WTC11 (cell line): ENCODE measurements at regions not wholly inside any gene's neighbourhood (a gene's known extent, or its start where the extent isn't known, plus 50 kb on each side); places are given as distances from the start of the nearest gene placed in this dataset.
A peak's percentile ranks its signal among the peaks of the same experiment; 100 is the strongest.

Source experiments
- ATAC-seq: fragments of 200-7000 bp; cut with Tn5 transposase; 2 replicates; pipeline ENCODE4 v1.10.0; 2021; ENCODE audit warnings: mild to moderate bottlenecking, moderate library complexity
- CTCF ChIA-PET: fragments of 300-600 bp; sonication (Branson Sonifier 250); formaldehyde crosslinking; loops from one replicate; lab custom pipeline; 2021; ENCODE audit warnings: antibody characterized with exemption; lab: Charles Lee
- POLR2A ChIA-PET: fragments of 350-600 bp; sonication (Branson Sonifier 250); formaldehyde crosslinking; loops from one replicate; lab custom pipeline; 2021; ENCODE audit warnings: antibody characterized with exemption; lab: Charles Lee
- DNase-seq: peaks from one replicate; pipeline ENCODE4 v3.0.0; 2021; ENCODE audit warnings: low spot score
- H3K27ac Mint-ChIP-seq: 2 replicates; pipeline ENCODE4 v1.8.0; 2021; ENCODE audit warnings: mixed read lengths
- H3K27me3 Mint-ChIP-seq: 2 replicates; pipeline ENCODE4 v1.8.0; 2021; ENCODE audit warnings: low read depth, mild to moderate bottlenecking, moderate library complexity, mixed read lengths
- H3K36me3 Mint-ChIP-seq: 2 replicates; pipeline ENCODE4 v1.8.0; 2021; ENCODE audit warnings: mixed read lengths
- H3K4me1 Mint-ChIP-seq: 2 replicates; pipeline ENCODE4 v1.8.0; 2022; ENCODE audit warnings: mixed read lengths
- H3K4me3 Mint-ChIP-seq: 2 replicates; pipeline ENCODE4 v1.8.0; 2021; ENCODE audit warnings: mild to moderate bottlenecking, moderate library complexity, mixed read lengths
- H3K9me3 Mint-ChIP-seq: 2 replicates; pipeline ENCODE4 v1.8.0; 2021; ENCODE audit warnings: mixed read lengths
- ATF1 ChIP-seq: sonication (generic); formaldehyde crosslinking; IDR thresholded peaks from 2 replicates; pipeline ENCODE4 v1.8.1; 2023; ENCODE audit warnings: mild to moderate bottlenecking, moderate library complexity, missing genetic modification reagents
- CREM ChIP-seq: sonication (generic); formaldehyde crosslinking; IDR thresholded peaks from 2 replicates; pipeline ENCODE4 v1.8.1; 2022; ENCODE audit warnings: mild to moderate bottlenecking, missing genetic modification reagents, moderate library complexity
- ELF4 ChIP-seq: sonication (generic); formaldehyde crosslinking; IDR thresholded peaks from 2 replicates; pipeline ENCODE4 v1.8.1; 2022; ENCODE audit warnings: low read depth, mild to moderate bottlenecking, moderate library complexity, missing genetic modification reagents
- FOXK1 ChIP-seq: sonication (generic); formaldehyde crosslinking; IDR thresholded peaks from 2 replicates; pipeline ENCODE4 v1.8.0; 2022; ENCODE audit warnings: mild to moderate bottlenecking, moderate library complexity, missing genetic modification reagents
- MLX ChIP-seq: sonication (generic); formaldehyde crosslinking; IDR thresholded peaks from 2 replicates; pipeline ENCODE4 v1.8.1; 2023; ENCODE audit warnings: mild to moderate bottlenecking, missing genetic modification reagents, moderate library complexity
- NFYB ChIP-seq: sonication (generic); formaldehyde crosslinking; conservative IDR thresholded peaks from 2 replicates; pipeline ENCODE4 v1.8.0; 2022; ENCODE audit warnings: low read depth, missing genetic modification reagents
- NR3C1 ChIP-seq: sonication (generic); formaldehyde crosslinking; conservative IDR thresholded peaks from 2 replicates; pipeline ENCODE4 v1.8.1; 2023; ENCODE audit warnings: low read depth, mild to moderate bottlenecking, missing genetic modification reagents
- PREB ChIP-seq: sonication (generic); formaldehyde crosslinking; IDR thresholded peaks from 2 replicates; pipeline ENCODE4 v1.8.1; 2022; ENCODE audit warnings: mild to moderate bottlenecking, missing genetic modification reagents, moderate library complexity, borderline replicate concordance
- PRRX2 ChIP-seq: fragments of 250-450 bp; sonication (Bioruptor Pico); IDR thresholded peaks from 2 replicates; pipeline ENCODE4 v1.8.0; 2021; ENCODE audit warnings: mild to moderate bottlenecking
- TCF7 ChIP-seq: sonication (generic); formaldehyde crosslinking; IDR thresholded peaks from 2 replicates; pipeline ENCODE4 v1.8.0; 2022; ENCODE audit warnings: mild to moderate bottlenecking, low read depth, missing genetic modification reagents, moderate library complexity
- TEAD4 ChIP-seq: sonication (generic); formaldehyde crosslinking; IDR thresholded peaks from 2 replicates; pipeline ENCODE4 v1.8.0; 2022; ENCODE audit warnings: mild to moderate bottlenecking, missing genetic modification reagents
- USF2 ChIP-seq: sonication (generic); formaldehyde crosslinking; IDR thresholded peaks from 2 replicates; pipeline ENCODE4 v1.8.1; 2023; ENCODE audit warnings: mild to moderate bottlenecking, missing genetic modification reagents, moderate library complexity
- ZMAT4 ChIP-seq: fragments of 250-450 bp; sonication (Bioruptor Pico); IDR thresholded peaks from 2 replicates; pipeline ENCODE4 v1.9.0; 2021; ENCODE audit warnings: mild to moderate bottlenecking
- ZNF232 ChIP-seq: sonication (generic); formaldehyde crosslinking; IDR thresholded peaks from 2 replicates; pipeline ENCODE4 v1.8.0; 2022; ENCODE audit warnings: mild to moderate bottlenecking, missing genetic modification reagents
- ZNF263 ChIP-seq: sonication (generic); formaldehyde crosslinking; IDR thresholded peaks from 2 replicates; pipeline ENCODE4 v1.8.1; 2022; ENCODE audit warnings: low read depth, mild to moderate bottlenecking, moderate library complexity, missing genetic modification reagents
- ZNF416 ChIP-seq: fragments of 250-450 bp; sonication (Bioruptor Pico); IDR thresholded peaks from 2 replicates; pipeline ENCODE4 v1.9.0; 2021; ENCODE audit warnings: mild to moderate bottlenecking, inconsistent platforms
- ZNF671 ChIP-seq: fragments of 250-450 bp; sonication (Bioruptor Pico); IDR thresholded peaks from 2 replicates; pipeline ENCODE4 v1.8.0; 2021; ENCODE audit warnings: mild to moderate bottlenecking
- TF ChIP-seq, protein P1 (sequence below): sonication (generic); formaldehyde crosslinking; conservative IDR thresholded peaks from 2 replicates; pipeline ENCODE4 v1.8.1; 2023; ENCODE audit warnings: mild to moderate bottlenecking, low read depth, missing genetic modification reagents, moderate library complexity
- TF ChIP-seq, protein P2 (sequence below): fragments of 250-450 bp; sonication (Bioruptor Pico); conservative IDR thresholded peaks from 2 replicates; pipeline ENCODE4 v1.9.0; 2021; ENCODE audit warnings: mild to moderate bottlenecking
- TF ChIP-seq, protein P3 (sequence below): sonication (generic); formaldehyde crosslinking; IDR thresholded peaks from 2 replicates; pipeline ENCODE4 v1.8.0; 2022; ENCODE audit warnings: mild to moderate bottlenecking, missing genetic modification reagents

GRCh38 chr13:50261130-50261901, 246.1 kb downstream of the KCNRG start:
- CTCF ChIA-PET, result no interaction called here
- ATAC-seq, result no peak
- peaks cover 14% of the 10 kb centered on the region for H3K4me1 Mint-ChIP-seq

DNA sequence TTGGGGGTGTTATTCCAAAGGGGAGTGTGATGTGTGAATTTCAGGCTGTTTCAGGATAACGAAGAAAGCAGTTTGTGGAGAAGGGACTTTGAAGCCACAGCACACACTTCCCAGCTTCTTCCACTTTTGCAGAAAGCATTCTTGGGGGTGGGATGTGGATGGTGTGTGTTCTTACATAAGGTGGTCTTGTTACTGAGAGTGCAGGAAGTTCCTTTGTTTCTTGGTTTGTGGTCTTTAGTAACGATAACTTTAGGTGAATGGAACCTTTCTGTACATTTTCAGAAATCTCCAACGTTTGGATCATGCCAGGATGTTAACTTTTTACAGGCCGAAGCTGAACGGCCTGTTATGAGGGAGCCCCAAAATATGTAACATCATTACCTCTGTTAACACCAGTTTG, 251.8 kb downstream of the KCNRG start:
- CTCF ChIA-PET, result no interaction called here
- no peak for ATAC-seq
- POLR2A ChIA-PET, result no interaction called here
- DNase-seq, result no peak
- Mint-ChIP-seq H3K36me3 (no peaks in the 10 kb centered on the region), H3K4me3 (no peak overlapping the region)
- TF ChIP-seq ZNF263 (no peak), CREM (no peak), PRRX2 (CRISPR knock-in tag) (no peak), TCF7 (no peak), ZNF671 (CRISPR knock-in tag) (no peak), PREB (CRISPR knock-in tag) (no peak), NFYB (CRISPR knock-in tag) (no peak), TEAD4 (no peak), NR3C1 (CRISPR knock-in tag) (no peak), ZMAT4 (CRISPR knock-in tag) (no peak), ELF4 (CRISPR knock-in tag) (no peak), ZNF416 (CRISPR knock-in tag) (no peak), ZNF232 (no peak)
- TF ChIP-seq, protein P1, sequence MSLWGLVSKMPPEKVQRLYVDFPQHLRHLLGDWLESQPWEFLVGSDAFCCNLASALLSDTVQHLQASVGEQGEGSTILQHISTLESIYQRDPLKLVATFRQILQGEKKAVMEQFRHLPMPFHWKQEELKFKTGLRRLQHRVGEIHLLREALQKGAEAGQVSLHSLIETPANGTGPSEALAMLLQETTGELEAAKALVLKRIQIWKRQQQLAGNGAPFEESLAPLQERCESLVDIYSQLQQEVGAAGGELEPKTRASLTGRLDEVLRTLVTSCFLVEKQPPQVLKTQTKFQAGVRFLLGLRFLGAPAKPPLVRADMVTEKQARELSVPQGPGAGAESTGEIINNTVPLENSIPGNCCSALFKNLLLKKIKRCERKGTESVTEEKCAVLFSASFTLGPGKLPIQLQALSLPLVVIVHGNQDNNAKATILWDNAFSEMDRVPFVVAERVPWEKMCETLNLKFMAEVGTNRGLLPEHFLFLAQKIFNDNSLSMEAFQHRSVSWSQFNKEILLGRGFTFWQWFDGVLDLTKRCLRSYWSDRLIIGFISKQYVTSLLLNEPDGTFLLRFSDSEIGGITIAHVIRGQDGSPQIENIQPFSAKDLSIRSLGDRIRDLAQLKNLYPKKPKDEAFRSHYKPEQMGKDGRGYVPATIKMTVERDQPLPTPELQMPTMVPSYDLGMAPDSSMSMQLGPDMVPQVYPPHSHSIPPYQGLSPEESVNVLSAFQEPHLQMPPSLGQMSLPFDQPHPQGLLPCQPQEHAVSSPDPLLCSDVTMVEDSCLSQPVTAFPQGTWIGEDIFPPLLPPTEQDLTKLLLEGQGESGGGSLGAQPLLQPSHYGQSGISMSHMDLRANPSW, result no peak
- TF ChIP-seq, all 79 proteins: peak for 0
- Mint-ChIP-seq H3K27ac (no peak overlapping the region), H3K9me3 (peaks cover 6% of the 10 kb centered on the region; the same call in 1 of the 2 replicates), H3K27me3 (no peaks in the 10 kb centered on the region), H3K4me1 (peaks cover 6% of the 10 kb centered on the region)

More at GRCh38 chr13:50261130-50261901, 246.1 kb downstream of the KCNRG start:
- H3K9me3 Mint-ChIP-seq, result peaks cover 7% of the 10 kb centered on the region
- peaks cover 7% of the 10 kb centered on the region for H3K36me3 Mint-ChIP-seq
- POLR2A ChIA-PET, result no interaction called here
- no peak overlapping the region for H3K4me3 Mint-ChIP-seq
- no peak for TF ChIP-seq TCF7
- TF ChIP-seq, protein P2, sequence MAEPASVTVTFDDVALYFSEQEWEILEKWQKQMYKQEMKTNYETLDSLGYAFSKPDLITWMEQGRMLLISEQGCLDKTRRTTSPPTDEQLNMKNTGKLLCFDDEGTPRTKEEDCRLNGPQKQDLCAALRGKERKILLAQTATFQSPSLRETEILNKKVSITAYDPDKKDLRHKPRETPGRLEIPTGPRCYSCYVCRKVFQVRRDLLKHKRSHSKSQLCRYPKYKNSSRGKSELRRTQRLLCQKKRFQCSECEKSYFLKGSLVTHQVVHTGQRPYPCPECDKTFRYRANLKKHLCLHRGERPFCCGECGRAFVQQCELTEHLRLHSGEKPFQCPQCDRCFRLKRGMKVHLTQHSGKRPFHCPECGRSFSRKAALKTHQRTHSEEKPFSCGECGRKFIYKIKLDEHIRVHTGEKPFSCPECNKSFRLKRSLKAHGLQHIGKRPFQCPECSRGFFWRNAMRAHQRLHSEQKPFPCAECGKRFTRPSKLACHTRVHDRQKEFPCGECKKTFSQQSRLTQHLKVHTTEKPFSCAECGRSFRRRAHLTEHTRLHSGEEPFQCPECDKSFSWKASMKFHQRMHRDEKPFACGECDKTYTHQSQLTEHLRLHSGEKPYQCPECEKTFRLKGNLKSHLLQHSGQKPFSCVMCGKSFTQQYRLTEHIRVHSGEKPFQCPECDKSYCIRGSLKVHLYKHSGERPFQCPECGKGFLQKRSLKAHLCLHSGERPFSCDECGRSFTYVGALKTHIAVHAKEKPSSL, result no peak
- no peak for DNase-seq
- H3K27ac Mint-ChIP-seq, result peak overlapping the region; percentile 53; the same call in 1 of the 2 replicates
- H3K27me3 Mint-ChIP-seq, result no peaks in the 10 kb centered on the region

DNA sequence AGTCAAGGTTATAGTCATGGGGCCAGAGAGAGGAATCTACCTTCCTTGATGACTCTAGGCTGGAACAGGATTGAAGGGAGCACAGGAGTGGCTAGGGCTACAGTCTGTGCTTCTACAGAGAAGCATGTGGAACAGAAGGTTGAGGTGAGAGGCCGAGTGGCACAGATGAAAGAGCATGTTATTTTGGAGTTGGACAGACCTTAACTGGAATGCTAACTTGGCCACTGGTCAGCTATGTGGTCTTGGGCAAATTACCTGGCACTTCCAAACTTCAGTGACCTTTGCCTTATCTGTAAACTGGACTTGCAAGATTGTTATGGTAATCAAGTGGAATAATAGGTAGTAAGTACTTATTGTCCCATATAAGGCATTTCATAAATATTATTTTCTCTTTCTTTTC, 252.7 kb downstream of the KCNRG start:
- peaks cover 6% of the 10 kb centered on the region for H3K4me1 Mint-ChIP-seq
- H3K36me3 Mint-ChIP-seq, result no peaks in the 10 kb centered on the region
- POLR2A ChIA-PET, result no interaction called here
- H3K27ac Mint-ChIP-seq, result no peak overlapping the region
- H3K4me3 Mint-ChIP-seq, result no peak overlapping the region
- DNase-seq, result no peak
- CTCF ChIA-PET, result no interaction called here
- ATAC-seq, result no peak
- H3K27me3 Mint-ChIP-seq, result no peaks in the 10 kb centered on the region
- H3K9me3 Mint-ChIP-seq, result peaks cover 12% of the 10 kb centered on the region; the same call in 1 of the 2 replicates
- TF ChIP-seq, protein P1, result no peak
- TF ChIP-seq ATF1 (CRISPR knock-in tag), result no peak
- no peak for TF ChIP-seq USF2
- TF ChIP-seq FOXK1, result no peak
- TF ChIP-seq NR3C1 (CRISPR knock-in tag), result no peak
- TF ChIP-seq, protein P3, sequence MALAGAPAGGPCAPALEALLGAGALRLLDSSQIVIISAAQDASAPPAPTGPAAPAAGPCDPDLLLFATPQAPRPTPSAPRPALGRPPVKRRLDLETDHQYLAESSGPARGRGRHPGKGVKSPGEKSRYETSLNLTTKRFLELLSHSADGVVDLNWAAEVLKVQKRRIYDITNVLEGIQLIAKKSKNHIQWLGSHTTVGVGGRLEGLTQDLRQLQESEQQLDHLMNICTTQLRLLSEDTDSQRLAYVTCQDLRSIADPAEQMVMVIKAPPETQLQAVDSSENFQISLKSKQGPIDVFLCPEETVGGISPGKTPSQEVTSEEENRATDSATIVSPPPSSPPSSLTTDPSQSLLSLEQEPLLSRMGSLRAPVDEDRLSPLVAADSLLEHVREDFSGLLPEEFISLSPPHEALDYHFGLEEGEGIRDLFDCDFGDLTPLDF (CRISPR knock-in tag), result no peak
- TF ChIP-seq MLX (CRISPR knock-in tag), result no peak
